HCT116 (cell line): ENCODE measurements at regions not wholly inside any gene's neighbourhood (a gene's known extent, or its start where the extent isn't known, plus 50 kb on each side); places are given as distances from the start of the nearest gene placed in this dataset.

Experiments used
- ATAC-seq: fragments of 200-7000 bp; cut with Tn5 transposase; 2 replicates; pipeline ENCODE4 v1.9.1; 2020; ENCODE audit warnings: mild to moderate bottlenecking, moderate library complexity
- BruUV-seq: library from RNA; stranded (reverse); fragments of 400-500 nt; replicated peaks from 2 replicates; lab custom pipeline; 2021; lab: Mats Ljungman, UMichigan
- CTCF ChIA-PET: fragments of 300-600 bp; sonication (Branson Sonifier 250); formaldehyde crosslinking; loops from one replicate; lab custom pipeline; 2021; ENCODE audit warnings: antibody characterized with exemption; lab: Charles Lee
- POLR2A ChIA-PET: fragments of 300-600, 350-600 bp; sonication (Branson Sonifier 250); formaldehyde crosslinking; loops from one replicate; lab custom pipeline; 2021; ENCODE audit warnings: antibody characterized with exemption; lab: Charles Lee
- RAD21 ChIA-PET, 2 experiments: fragments of 300-600 bp; sonication (Branson Sonifier 250); formaldehyde crosslinking; loops; one replicate each; lab custom pipeline; 2023; ENCODE audit warnings: low total read pairs in 2 of 2; ENCODE audit not compliant: uncharacterized antibody in 2 of 2, unreplicated experiment in 2 of 2, low non-redundant PET in 1 of 2; lab: Charles Lee
- DNase-seq: peaks from one replicate; pipeline ENCODE4 v3.0.0-alpha.2; 2010; ENCODE audit warnings: low read depth, low spot score
- H2AFZ ChIP-seq: fragments of 200-600 bp; shearing (Covaris generic), sonication (generic); 2 replicates; pipeline ENCODE4 v1.6.1; 2017; ENCODE audit warnings: low read depth, mixed run types, mixed read lengths, antibody characterized with exemption, low read length; ENCODE audit not compliant: poor library complexity, severe bottlenecking
- H3K27ac ChIP-seq: 2 replicates; pipeline ENCODE4 v1.5.1; 2012; ENCODE audit warnings: low read depth, low read length
- H3K27me3 ChIP-seq: fragments of 200-600 bp; sonication (generic); 2 replicates; pipeline ENCODE4 v1.6.1; 2016; ENCODE audit warnings: mixed run types, low read length, mixed read lengths; ENCODE audit not compliant: insufficient read depth
- H3K36me3 ChIP-seq, 2 experiments: fragments of 200-500 bp in 1 of 2; fragments of 200-600 bp in 1 of 2; sonication (Bioruptor generic) in 1 of 2; sonication (generic) in 1 of 2; 2 replicates each; pipeline versions ENCODE4 v1.5.1 to v1.6.1; 2014 to 2016; ENCODE audit warnings: low read length in 2 of 2, inconsistent platforms in 1 of 2, mixed read lengths in 1 of 2, mixed run types in 1 of 2; ENCODE audit not compliant: insufficient read depth in 2 of 2, control insufficient read depth in 1 of 2
- H3K4me1 ChIP-seq, 2 experiments: fragments of 200-600 bp in 1 of 2; sonication (generic) in 1 of 2; 2 replicates each; pipeline versions ENCODE4 v1.5.1 to v1.6.1; 2012 to 2017; ENCODE audit warnings: low read length in 2 of 2, inconsistent platforms in 1 of 2, mild to moderate bottlenecking in 1 of 2, mixed read lengths in 1 of 2, mixed run types in 1 of 2, moderate library complexity in 1 of 2; ENCODE audit not compliant: insufficient read depth in 2 of 2, control insufficient read depth in 1 of 2
- H3K4me2 ChIP-seq: fragments of 200-600 bp; sonication (generic); 2 replicates; pipeline ENCODE4 v1.6.1; 2017; ENCODE audit warnings: mixed run types, low read length, mixed read lengths
- H3K4me3 ChIP-seq, 2 experiments: fragments of 200-600 bp in 1 of 2; sonication (generic) in 1 of 2; replicated peaks in 1 of 2; 2 replicates each; pipeline ENCODE4 v1.5.1; 2011 to 2016; ENCODE audit warnings: low read length in 2 of 2, control low read depth in 1 of 2, low read depth in 1 of 2, mild to moderate bottlenecking in 1 of 2, mixed read lengths in 1 of 2, mixed run types in 1 of 2
- H3K79me2 ChIP-seq: fragments of 200-600 bp; sonication (generic); 2 replicates; pipeline ENCODE4 v1.6.1; 2017; ENCODE audit warnings: mild to moderate bottlenecking, mixed run types, low read length, moderate library complexity, mixed read lengths; ENCODE audit not compliant: insufficient read depth
- H3K9ac ChIP-seq: fragments of 200-600 bp; sonication (generic); 2 replicates; pipeline ENCODE4 v1.6.1; 2016; ENCODE audit warnings: low read length, mixed read lengths
- H3K9me2 ChIP-seq: fragments of 200-600 bp; sonication (generic), shearing (Covaris generic); 2 replicates; pipeline ENCODE4 v1.6.1; 2017; ENCODE audit warnings: mixed run types, mild to moderate bottlenecking, moderate library complexity; ENCODE audit not compliant: insufficient read depth
- H3K9me3 ChIP-seq, 2 experiments: fragments of 200-500 bp in 1 of 2; fragments of 200-600 bp in 1 of 2; sonication (Bioruptor generic) in 1 of 2; sonication (generic) in 1 of 2; 2 replicates each; pipeline ENCODE4 v1.6.1; 2014 to 2017; ENCODE audit warnings: low read length in 2 of 2, mixed read lengths in 2 of 2, inconsistent platforms in 1 of 2, low read depth in 1 of 2, mild to moderate bottlenecking in 1 of 2, mixed run types in 1 of 2, moderate library complexity in 1 of 2; ENCODE audit not compliant: control insufficient read depth in 1 of 2, insufficient read depth in 1 of 2
- H4K20me1 ChIP-seq: fragments of 200-600 bp; sonication (generic), shearing (Covaris generic); 2 replicates; pipeline ENCODE4 v1.6.1; 2017; ENCODE audit warnings: mixed run types, mild to moderate bottlenecking, moderate library complexity; ENCODE audit not compliant: insufficient read depth
- ATF3 ChIP-seq: IDR thresholded peaks from 2 replicates; pipeline ENCODE4 v1.6.1; 2012
- CEBPB ChIP-seq: IDR thresholded peaks from 2 replicates; pipeline ENCODE4 v1.6.1; 2012; ENCODE audit warnings: low read depth
- CTCF ChIP-seq, 3 experiments: fragments of 200-600 bp in 1 of 3; sonication (generic) in 1 of 3; IDR thresholded peaks in 2 of 3; conservative IDR thresholded peaks in 1 of 3; 2 replicates each; pipeline ENCODE4 v1.5.1; 2012 to 2017; ENCODE audit warnings: low read depth in 2 of 3, low read length in 2 of 3, antibody characterized with exemption in 1 of 3, borderline replicate concordance in 1 of 3, control low read depth in 1 of 3, mild to moderate bottlenecking in 1 of 3, mixed read lengths in 1 of 3, mixed run types in 1 of 3, moderate library complexity in 1 of 3; ENCODE audit not compliant: insufficient read depth in 1 of 3
- EGR1 ChIP-seq: IDR thresholded peaks from 2 replicates; pipeline ENCODE4 v1.6.1; 2012; ENCODE audit warnings: low read depth
- EZH2phosphoT487 ChIP-seq: fragments of 200-600 bp; IDR thresholded peaks from 2 replicates; pipeline ENCODE4 v1.6.1; 2018; ENCODE audit warnings: antibody characterized with exemption, borderline replicate concordance
- FOSL1 ChIP-seq: IDR thresholded peaks from 2 replicates; pipeline ENCODE4 v1.6.1; 2012; ENCODE audit warnings: low read depth
- POLR2A ChIP-seq: IDR thresholded peaks from 2 replicates; pipeline ENCODE4 v1.7.0; 2011; ENCODE audit warnings: borderline replicate concordance; ENCODE audit not compliant: insufficient read depth, insufficient read length; ENCODE audit errors: extremely low read depth
- POLR2AphosphoS5 ChIP-seq: IDR thresholded peaks from 2 replicates; pipeline ENCODE4 v1.6.1; 2011; ENCODE audit warnings: mild to moderate bottlenecking, low read depth, low read length, moderate library complexity
- REST ChIP-seq: IDR thresholded peaks from 2 replicates; pipeline ENCODE4 v1.6.1; 2012; ENCODE audit warnings: low read depth
- SIN3A ChIP-seq: IDR thresholded peaks from 2 replicates; pipeline ENCODE4 v1.6.1; 2012; ENCODE audit warnings: low read depth
- ZFX ChIP-seq: fragments of 450-650 bp; IDR thresholded peaks from 2 replicates; pipeline ENCODE4 v1.6.1; 2017
- intact Hi-C: fragments of 100-400 bp; cut with micrococcal nuclease; formaldehyde crosslinking; loops from 2 replicates; pipeline ENCODE4 v1.10.0; 2022

GRCh38 chr12:107251288-107251687, 157.9 kb upstream of the CRY1 start (continued):
- no peak for TF ChIP-seq FOSL1
- no peak for TF ChIP-seq EZH2phosphoT487

GRCh38 chr12:107253361-107253760, 160.0 kb upstream of the CRY1 start:
- RAD21 ChIA-PET, result no interaction called here
- ATAC-seq (no peak), DNase-seq (no peak)
- Histone ChIP-seq H4K20me1 (no peaks in the 10 kb centered on the region), H3K4me2 (no peak overlapping the region), H3K79me2 (no peaks in the 10 kb centered on the region), H3K9ac (no peak overlapping the region), H3K9me2 (no peaks in the 10 kb centered on the region), H3K27ac (no peak overlapping the region), H3K27me3 (0 out of 2 replicates have a peak, but pooled peaks cover 6% of the 10 kb centered on the region), H3K4me3 (no peak overlapping the region), H3K36me3 (no peaks in the 10 kb centered on the region), H2AFZ (no peak overlapping the region), H3K4me1 (no peaks in the 10 kb centered on the region), H3K9me3 (no peaks in the 10 kb centered on the region)
- no TSS peak for BruUV-seq
- intact Hi-C loops, result no loop called here
- POLR2A ChIA-PET, result no interaction called here
- TF ChIP-seq ZFX, result no peak
- TF ChIP-seq SIN3A, result no peak
- CTCF ChIA-PET, result no interaction called here

GRCh38 chr12:107254258-107254856, 161.0 kb upstream of the CRY1 start:
- Histone ChIP-seq H3K27me3 (0 out of 2 replicates have a peak, but pooled peaks cover 6% of the 10 kb centered on the region), H3K9ac (no peak overlapping the region), H3K9me3 (no peaks in the 10 kb centered on the region), H2AFZ (no peak overlapping the region), H3K36me3 (no peaks in the 10 kb centered on the region), H3K4me1 (no peaks in the 10 kb centered on the region), H3K4me2 (no peak overlapping the region), H4K20me1 (no peaks in the 10 kb centered on the region), H3K27ac (no peak overlapping the region), H3K79me2 (no peaks in the 10 kb centered on the region), H3K9me2 (no peaks in the 10 kb centered on the region), H3K4me3 (no peak overlapping the region)
- no peak for ATAC-seq
- TF ChIP-seq POLR2A, result no peak
- TF ChIP-seq REST, result no peak
- TF ChIP-seq CTCF (IDR thresholded peaks at IDR 0.05 in 2 of 3, conservative IDR thresholded peaks at IDR 0.05 in 1 of 3; ENCODE audit: borderline replicate concordance in 1 of 3, insufficient read depth in 1 of 3, low read depth in 2 of 3, low read length in 2 of 3), result no peak
- no peak for TF ChIP-seq ATF3
- TF ChIP-seq EGR1, result no peak
- no peak for TF ChIP-seq FOSL1
- no peak for TF ChIP-seq POLR2AphosphoS5
- no peak for TF ChIP-seq ZFX
- TF ChIP-seq CEBPB, result no peak
- ChIA-PET CTCF (no interaction called here), POLR2A (no interaction called here), RAD21 (no interaction called here)
- intact Hi-C loops, result no loop called here
- DNase-seq, result no peak
- no TSS peak for BruUV-seq
